Pancreas (tissue), 10 donors: ENCODE measurements at regions not wholly inside any gene's neighbourhood (a gene's known extent, or its start where the extent isn't known, plus 50 kb on each side); places are given as distances from the start of the nearest gene placed in this dataset.
"Not testable (repeated sequence)": the region's sequence is repeated elsewhere in the genome, so short reads cannot be mapped to it uniquely, and the experiment has no call there.

ENCODE experiments used
- ATAC-seq, 4 donors: fragments of 200-7000 bp; cut with Tn5 transposase; one replicate each; pipeline versions ENCODE4 v1.8.0 to v1.9.1; 2020; ENCODE audit warnings: mild to moderate bottlenecking in 4 of 4, moderate library complexity in 4 of 4
- DNase-seq, 6 donors: peaks; one replicate each; pipeline ENCODE4 v3.0.0-alpha.2; 2020
- FAIRE-seq: peaks from 2 replicates; lab custom pipeline; 2012; peaks lifted over from hg19 to GRCh38; lab: Jason Lieb, UNC
- H3K27ac ChIP-seq, 4 donors: fragments of 200-600 bp; sonication (generic); 1 replicate in 3 of 4; 2 replicates in 1 of 4; pipeline versions ENCODE4 v1.5.0 to v1.8.0; 2020
- H3K27me3 ChIP-seq, 4 donors: fragments of 200-600 bp; one replicate each; pipeline ENCODE4 v1.8.0; 2021
- H3K36me3 ChIP-seq, 3 donors: fragments of 200-600 bp; sonication (generic) in 1 of 3; one replicate each; pipeline versions ENCODE4 v1.5.0 to v1.8.0; 2020 to 2021
- H3K4me1 ChIP-seq, 3 donors: fragments of 200-600 bp; one replicate each; pipeline ENCODE4 v1.8.0; 2021
- H3K4me3 ChIP-seq, 4 donors: fragments of 200-600 bp; sonication (generic) in 2 of 4; one replicate each; pipeline versions ENCODE4 v1.5.0 to v1.8.0; 2020 to 2021
- H3K9me3 ChIP-seq, 4 donors: fragments of 200-600 bp; one replicate each; pipeline ENCODE4 v1.8.0; 2021
- WGBS, 2 donors: extraction: QIAGEN DNeasy Blood & Tissue Kit; methylation state at CpG; one replicate each; pipeline ENCODE4 v1.1.7; 2013; 5-methylcytosine and 5-hydroxymethylcytosine counted together
- intact Hi-C, 3 donors: fragments of 100-400 bp; cut with DNase I; formaldehyde crosslinking; loops; one replicate each; pipeline versions ENCODE4 v1.11.1 to v1.14.2; 2022
- TF ChIP-seq, protein P1 (sequence below), 4 donors: fragments of 200-600 bp; sonication (generic) in 3 of 4; IDR thresholded peaks; one replicate each; pipeline versions ENCODE4 v1.5.0 to v1.8.0; 2021; ENCODE audit warnings: antibody characterized with exemption in 4 of 4
- donor health status: healthy with polysubstance abuse.
- donor health status: DM: no; HTN: no; CAD: no; lungs with moderate emphysema.
- donor health status: DM: no; HTN: no; CAD: no.
- donor health status: control.
- donor health status: control.
- donor health status: Bipolar disorder and iron deficiency.
- donor health status: DM: yes; HTN: yes; CAD: no.
- donor health status: DM: no; HTN: no; CAD: no.
- donor health status: DM: no; HTN: no; CAD: no.
- donor health status: DM: yes; HTN: yes; CAD: no.

- no peaks in the 10 kb centered on the region for H3K36me3 ChIP-seq
- FAIRE-seq (no peak), ATAC-seq (no peak), DNase-seq (no peak)
- no peaks in the 10 kb centered on the region for H3K27me3 ChIP-seq
- intact Hi-C loops: no loop called here
- TF ChIP-seq, protein P1, sequence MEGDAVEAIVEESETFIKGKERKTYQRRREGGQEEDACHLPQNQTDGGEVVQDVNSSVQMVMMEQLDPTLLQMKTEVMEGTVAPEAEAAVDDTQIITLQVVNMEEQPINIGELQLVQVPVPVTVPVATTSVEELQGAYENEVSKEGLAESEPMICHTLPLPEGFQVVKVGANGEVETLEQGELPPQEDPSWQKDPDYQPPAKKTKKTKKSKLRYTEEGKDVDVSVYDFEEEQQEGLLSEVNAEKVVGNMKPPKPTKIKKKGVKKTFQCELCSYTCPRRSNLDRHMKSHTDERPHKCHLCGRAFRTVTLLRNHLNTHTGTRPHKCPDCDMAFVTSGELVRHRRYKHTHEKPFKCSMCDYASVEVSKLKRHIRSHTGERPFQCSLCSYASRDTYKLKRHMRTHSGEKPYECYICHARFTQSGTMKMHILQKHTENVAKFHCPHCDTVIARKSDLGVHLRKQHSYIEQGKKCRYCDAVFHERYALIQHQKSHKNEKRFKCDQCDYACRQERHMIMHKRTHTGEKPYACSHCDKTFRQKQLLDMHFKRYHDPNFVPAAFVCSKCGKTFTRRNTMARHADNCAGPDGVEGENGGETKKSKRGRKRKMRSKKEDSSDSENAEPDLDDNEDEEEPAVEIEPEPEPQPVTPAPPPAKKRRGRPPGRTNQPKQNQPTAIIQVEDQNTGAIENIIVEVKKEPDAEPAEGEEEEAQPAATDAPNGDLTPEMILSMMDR (IDR thresholded peaks at IDR 0.05): no peak
- no peak overlapping the region for H3K4me3 ChIP-seq
- H3K4me1 ChIP-seq: no peaks in the 10 kb centered on the region
- WGBS, 2 donors: 55 to 74% methylated on average over 2 of the region's 2 CpGs
- no peak overlapping the region for H3K27ac ChIP-seq
- H3K9me3 ChIP-seq: no peaks in the 10 kb centered on the region
These were observed 212.2 kb upstream of the NRG3 start for GRCh38 chr10:81662837-81663236.

GRCh38 chr10:81664800-81665199, 210.2 kb upstream of the NRG3 start:
- H3K36me3 ChIP-seq, ATAC-seq, intact Hi-C loops, H3K27ac ChIP-seq, H3K4me1 ChIP-seq, H3K27me3 ChIP-seq, FAIRE-seq, H3K9me3 ChIP-seq, H3K4me3 ChIP-seq, DNase-seq: not testable (repeated sequence)
- 26 to 58% methylated on average over 1 of the region's 1 CpG for WGBS, 2 donors

DNA sequence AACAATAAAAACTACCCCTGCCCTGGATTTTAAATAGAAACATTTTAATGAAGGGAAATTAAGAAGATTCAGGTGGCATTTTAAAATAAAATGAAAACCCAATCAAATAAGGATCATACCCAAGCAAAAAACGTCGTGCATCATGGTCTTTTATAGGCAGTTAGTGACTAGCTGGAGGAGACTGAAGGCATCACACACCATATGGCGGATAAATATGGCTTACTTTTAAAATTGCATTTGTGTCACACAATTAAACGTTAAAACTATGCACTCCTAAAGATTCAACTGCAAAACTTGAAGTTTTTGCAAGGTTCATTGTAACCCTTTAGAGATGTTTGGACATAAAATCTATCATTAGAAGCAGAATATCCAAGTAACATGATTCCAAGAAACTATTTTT, 200.1 kb upstream of the NRG3 start:
- no peaks in the 10 kb centered on the region for H3K9me3 ChIP-seq
- H3K4me1 ChIP-seq: no peaks in the 10 kb centered on the region
- intact Hi-C loops: no loop called here
- no peak overlapping the region for H3K27ac ChIP-seq
- no peaks in the 10 kb centered on the region for H3K36me3 ChIP-seq
- no peaks in the 10 kb centered on the region for H3K27me3 ChIP-seq
- TF ChIP-seq, protein P1 (IDR thresholded peaks at IDR 0.05): no peak
- DNase-seq (no peak), ATAC-seq (no peak), FAIRE-seq (no peak)
- no peak overlapping the region for H3K4me3 ChIP-seq
- WGBS, 2 donors: 46 to 61% methylated on average over 4 of the region's 4 CpGs

DNA sequence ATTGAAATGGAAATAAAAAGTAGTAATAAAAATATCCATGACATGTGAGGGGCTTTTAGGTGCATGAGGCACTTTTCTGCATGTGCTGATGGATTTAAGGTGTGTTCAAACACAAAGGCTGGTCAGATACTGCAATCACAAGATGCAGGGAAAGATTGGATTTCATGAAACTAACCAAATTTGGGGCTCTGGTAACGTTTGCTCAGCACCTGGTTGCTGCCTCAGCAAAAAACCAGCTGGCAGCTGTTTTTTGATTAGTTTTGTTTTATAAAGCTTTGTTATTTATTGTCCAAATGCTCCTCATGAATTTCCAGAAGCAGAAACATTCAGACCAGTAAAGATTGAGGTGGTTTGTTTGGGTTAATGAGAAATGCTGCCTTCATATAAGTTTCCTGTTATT, 195.7 kb upstream of the NRG3 start:
- Histone ChIP-seq H3K9me3 (no peaks in the 10 kb centered on the region), H3K4me3 (no peak overlapping the region), H3K27me3 (no peaks in the 10 kb centered on the region), H3K36me3 (no peaks in the 10 kb centered on the region), H3K4me1 (no peaks in the 10 kb centered on the region), H3K27ac (no peak overlapping the region)
- FAIRE-seq (no peak), DNase-seq (no peak), ATAC-seq (no peak)
- 12 to 15% methylated on average over 1 of the region's 1 CpG for WGBS, 2 donors
- intact Hi-C loops: no loop called here
- TF ChIP-seq, protein P1 (IDR thresholded peaks at IDR 0.05): no peak

DNA sequence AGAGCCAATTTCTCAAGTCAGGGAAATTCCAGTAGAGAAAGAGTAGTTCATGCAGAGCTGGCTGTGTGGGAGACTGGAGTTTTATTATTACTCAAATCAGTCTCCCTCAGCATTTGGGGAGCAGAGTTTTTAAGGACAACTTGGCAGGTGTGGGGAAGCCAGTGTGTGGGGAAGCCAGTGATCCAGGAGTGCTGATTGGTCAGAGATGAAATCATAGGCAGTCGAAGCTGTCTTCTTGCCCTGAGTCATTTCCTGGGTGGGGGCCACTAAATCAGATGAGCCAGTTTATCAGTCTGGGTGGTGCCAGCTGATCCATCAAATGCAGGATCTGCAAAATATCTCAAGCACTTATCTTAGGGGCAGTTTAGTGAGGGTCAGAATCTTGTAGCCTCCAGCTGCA, 194.6 kb upstream of the NRG3 start:
- Histone ChIP-seq H3K27ac (no peak overlapping the region), H3K4me1 (no peaks in the 10 kb centered on the region), H3K27me3 (no peaks in the 10 kb centered on the region), H3K4me3 (no peak overlapping the region), H3K36me3 (no peaks in the 10 kb centered on the region), H3K9me3 (no peaks in the 10 kb centered on the region)
- TF ChIP-seq, protein P1 (IDR thresholded peaks at IDR 0.05): no peak
- intact Hi-C loops: no loop called here
- 31 to 71% methylated on average over 1 of the region's 1 CpG for WGBS, 2 donors
- FAIRE-seq (no peak), DNase-seq (no peak), ATAC-seq (no peak)

- FAIRE-seq: no peak
- H3K9me3 ChIP-seq: no peaks in the 10 kb centered on the region
- no peak overlapping the region for H3K27ac ChIP-seq
These were observed 186.5 kb upstream of the NRG3 start for GRCh38 chr10:81688459-81688858.

More at GRCh38 chr10:81688459-81688858, 186.5 kb upstream of the NRG3 start:
- no peak for DNase-seq
- TF ChIP-seq, protein P1 (IDR thresholded peaks at IDR 0.05): no peak
- intact Hi-C loops: no loop called here
- WGBS, 2 donors: 84 to 86% methylated on average over 1 of the region's 1 CpG
- H3K27me3 ChIP-seq: no peaks in the 10 kb centered on the region
- ATAC-seq: no peak
- H3K4me3 ChIP-seq: no peak overlapping the region
- no peaks in the 10 kb centered on the region for H3K36me3 ChIP-seq
- H3K4me1 ChIP-seq: no peaks in the 10 kb centered on the region
